Right atrium auricular region (tissue), 2 donors: ENCODE measurements at regions not wholly inside any gene's neighbourhood (a gene's known extent, or its start where the extent isn't known, plus 50 kb on each side); places are given as distances from the start of the nearest gene placed in this dataset.
"Not testable (repeated sequence)": the region's sequence is repeated elsewhere in the genome, so short reads cannot be mapped to it uniquely, and the experiment has no call there.

Experiments used
- DNase-seq: peaks from one replicate; pipeline ENCODE4 v3.0.0-alpha.2; 2019; ENCODE audit warnings: low spot score
- H3K27ac ChIP-seq, 2 donors: fragments of 200-600 bp; sonication (generic); 1 replicate in 1 of 2; 2 replicates in 1 of 2; pipeline ENCODE4 v1.5.1; 2016 to 2019
- H3K27me3 ChIP-seq, 2 donors: fragments of 200-600 bp; sonication (generic); one replicate each; pipeline versions ENCODE4 v1.5.1 to v1.6.0; 2017 to 2019
- H3K36me3 ChIP-seq: fragments of 200-600 bp; sonication (generic); one replicate; pipeline ENCODE4 v1.5.1; 2016
- H3K4me1 ChIP-seq, 2 donors: fragments of 200-600 bp; sonication (generic); one replicate each; pipeline versions ENCODE4 v1.5.1 to v1.6.0; 2017 to 2019
- H3K4me3 ChIP-seq, 2 donors: fragments of 200-600 bp; sonication (generic); 1 replicate in 1 of 2; 2 replicates in 1 of 2; pipeline ENCODE4 v1.5.1; 2017 to 2019; ENCODE audit warnings: mild to moderate bottlenecking in 1 of 2, moderate library complexity in 1 of 2
- H3K9me3 ChIP-seq, 2 donors: fragments of 200-600 bp; sonication (generic); one replicate each; pipeline ENCODE4 v1.5.1; 2019
- TF ChIP-seq, protein P1 (sequence below), 2 donors: fragments of 200-600 bp; sonication (generic); IDR thresholded peaks; one replicate each; pipeline ENCODE4 v1.5.1; 2019; ENCODE audit warnings: antibody characterized with exemption in 2 of 2

DNA sequence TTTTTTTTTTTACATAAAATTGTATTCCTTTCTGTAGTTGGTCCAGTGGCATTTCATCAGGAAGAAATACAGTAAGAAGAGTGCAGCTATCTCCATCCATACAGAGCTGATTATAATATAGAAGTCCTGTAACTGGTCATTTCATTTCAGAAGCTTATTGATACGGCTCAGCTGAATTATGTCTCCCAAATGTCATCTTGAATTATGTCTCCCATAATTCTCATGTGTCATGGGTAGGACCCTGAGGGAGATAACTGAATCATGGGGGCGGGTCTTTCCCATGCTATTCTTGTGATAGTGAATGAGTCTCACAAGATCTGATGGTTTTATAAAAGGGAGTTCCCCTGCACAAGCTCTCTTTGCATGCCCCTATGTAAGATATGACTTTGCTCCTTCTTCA lies 492.9 kb downstream of the CHSY3 start:
- Histone ChIP-seq H3K27ac (no peak overlapping the region), H3K9me3 (no peaks in the 10 kb centered on the region), H3K27me3 (no peaks in the 10 kb centered on the region), H3K4me3 (no peak overlapping the region), H3K4me1 (no peaks in the 10 kb centered on the region), H3K36me3 (no peaks in the 10 kb centered on the region)
- TF ChIP-seq, protein P1, sequence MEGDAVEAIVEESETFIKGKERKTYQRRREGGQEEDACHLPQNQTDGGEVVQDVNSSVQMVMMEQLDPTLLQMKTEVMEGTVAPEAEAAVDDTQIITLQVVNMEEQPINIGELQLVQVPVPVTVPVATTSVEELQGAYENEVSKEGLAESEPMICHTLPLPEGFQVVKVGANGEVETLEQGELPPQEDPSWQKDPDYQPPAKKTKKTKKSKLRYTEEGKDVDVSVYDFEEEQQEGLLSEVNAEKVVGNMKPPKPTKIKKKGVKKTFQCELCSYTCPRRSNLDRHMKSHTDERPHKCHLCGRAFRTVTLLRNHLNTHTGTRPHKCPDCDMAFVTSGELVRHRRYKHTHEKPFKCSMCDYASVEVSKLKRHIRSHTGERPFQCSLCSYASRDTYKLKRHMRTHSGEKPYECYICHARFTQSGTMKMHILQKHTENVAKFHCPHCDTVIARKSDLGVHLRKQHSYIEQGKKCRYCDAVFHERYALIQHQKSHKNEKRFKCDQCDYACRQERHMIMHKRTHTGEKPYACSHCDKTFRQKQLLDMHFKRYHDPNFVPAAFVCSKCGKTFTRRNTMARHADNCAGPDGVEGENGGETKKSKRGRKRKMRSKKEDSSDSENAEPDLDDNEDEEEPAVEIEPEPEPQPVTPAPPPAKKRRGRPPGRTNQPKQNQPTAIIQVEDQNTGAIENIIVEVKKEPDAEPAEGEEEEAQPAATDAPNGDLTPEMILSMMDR (IDR thresholded peaks at IDR 0.05): no peak
- no peak for DNase-seq

GRCh38 chr5:130391727-130392264 lies 487.5 kb downstream of the CHSY3 start:
- not testable (repeated sequence) for H3K27ac ChIP-seq, H3K36me3 ChIP-seq, H3K9me3 ChIP-seq, H3K4me3 ChIP-seq, H3K27me3 ChIP-seq, H3K4me1 ChIP-seq, DNase-seq

DNA sequence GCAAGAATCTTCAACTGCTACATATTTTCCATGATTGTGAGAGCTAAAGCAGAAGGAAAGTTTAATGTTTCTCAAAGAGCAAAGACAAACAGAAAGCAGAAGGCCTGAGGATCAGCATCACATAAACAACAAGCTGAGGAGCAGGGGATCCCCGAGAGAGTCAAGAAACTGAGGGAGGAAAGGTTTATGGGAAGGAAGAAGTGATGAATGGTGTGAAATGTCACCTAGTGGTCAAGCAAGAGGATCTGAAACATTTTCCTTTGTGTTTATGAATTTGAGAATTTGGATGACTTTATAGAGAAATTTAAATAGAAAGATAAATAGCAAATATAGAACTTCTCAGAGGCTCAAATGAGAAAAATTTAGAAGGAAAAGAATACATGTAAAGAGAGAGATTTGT lies 481.9 kb downstream of the CHSY3 start:
- DNase-seq: no peak
- Histone ChIP-seq H3K4me1 (no peaks in the 10 kb centered on the region), H3K27ac (no peak overlapping the region), H3K27me3 (no peaks in the 10 kb centered on the region), H3K36me3 (no peaks in the 10 kb centered on the region), H3K9me3 (no peaks in the 10 kb centered on the region), H3K4me3 (no peak overlapping the region)
- TF ChIP-seq, protein P1 (IDR thresholded peaks at IDR 0.05): no peak

DNA sequence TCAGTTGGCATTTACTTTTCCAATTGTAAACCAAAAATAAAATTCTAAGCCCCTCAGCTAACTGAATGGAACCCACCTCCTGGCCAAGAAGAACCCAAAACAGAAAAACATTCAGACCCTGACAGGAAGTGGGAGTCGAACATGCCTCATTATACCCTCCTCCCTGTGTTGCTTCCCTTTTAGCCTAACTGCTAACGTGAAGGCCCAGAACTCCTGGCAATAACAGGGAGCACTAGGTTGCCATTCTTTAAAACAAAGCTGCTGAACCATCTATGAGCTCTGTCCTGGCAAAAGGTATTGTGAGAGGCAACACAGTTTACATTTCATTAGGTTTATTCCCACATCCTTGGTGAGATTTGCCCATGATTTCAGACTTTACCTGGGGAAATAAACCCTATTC lies 481.4 kb downstream of the CHSY3 start:
- TF ChIP-seq, protein P1 (IDR thresholded peaks at IDR 0.05): no peak
- H3K27me3 ChIP-seq: no peaks in the 10 kb centered on the region
- DNase-seq: no peak

GRCh38 chr5:130365956-130366355 lies 461.7 kb downstream of the CHSY3 start:
- H3K36me3 ChIP-seq: no peaks in the 10 kb centered on the region
- TF ChIP-seq, protein P1 (IDR thresholded peaks at IDR 0.05): no peak
- H3K4me1 ChIP-seq: no peaks in the 10 kb centered on the region
- H3K9me3 ChIP-seq: no peaks in the 10 kb centered on the region
- no peak overlapping the region for H3K27ac ChIP-seq
- H3K27me3 ChIP-seq: no peaks in the 10 kb centered on the region
- no peak for DNase-seq
- no peak overlapping the region for H3K4me3 ChIP-seq

More for the DNA sequence above, 481.4 kb downstream of the CHSY3 start:
- Histone ChIP-seq H3K9me3 (no peaks in the 10 kb centered on the region), H3K36me3 (no peaks in the 10 kb centered on the region), H3K27ac (no peak overlapping the region), H3K4me1 (no peaks in the 10 kb centered on the region), H3K4me3 (no peak overlapping the region)

- H3K36me3 ChIP-seq: no peaks in the 10 kb centered on the region
- no peak overlapping the region for H3K4me3 ChIP-seq
- no peaks in the 10 kb centered on the region for H3K4me1 ChIP-seq
- TF ChIP-seq, protein P1 (IDR thresholded peaks at IDR 0.05): no peak
- peaks cover 0 to 14% of the 10 kb centered on the region in 2 donors for H3K9me3 ChIP-seq
- no peak for DNase-seq
- no peaks in the 10 kb centered on the region for H3K27me3 ChIP-seq
- H3K27ac ChIP-seq: no peak overlapping the region
Observed at GRCh38 chr5:130350131-130350530, 445.9 kb downstream of the CHSY3 start.
